GM13976 (cell line): ENCODE measurements at regions not wholly inside any gene's neighbourhood (a gene's known extent, or its start where the extent isn't known, plus 50 kb on each side); places are given as distances from the start of the nearest gene placed in this dataset.

Source experiments
- DNase-seq: peaks from one replicate; pipeline ENCODE4 v3.0.0; 2012; ENCODE audit warnings: low spot score
- in situ Hi-C: fragments of 300-500 bp; cut with MboI; formaldehyde crosslinking; loops from one replicate; pipeline ENCODE4 v1.12.0; 2022; ENCODE audit warnings: low sequenced_read_pairs, mixed read lengths, inconsistent platforms; ENCODE audit not compliant: unreplicated experiment
- TF ChIP-seq, protein P1 (sequence below): IDR thresholded peaks from 2 replicates; pipeline ENCODE4 v1.5.1; 2012; ENCODE audit warnings: borderline replicate concordance, mild to moderate bottlenecking; ENCODE audit not compliant: insufficient read depth; ENCODE audit errors: extremely low read depth, missing control alignments, control extremely low read depth

DNA sequence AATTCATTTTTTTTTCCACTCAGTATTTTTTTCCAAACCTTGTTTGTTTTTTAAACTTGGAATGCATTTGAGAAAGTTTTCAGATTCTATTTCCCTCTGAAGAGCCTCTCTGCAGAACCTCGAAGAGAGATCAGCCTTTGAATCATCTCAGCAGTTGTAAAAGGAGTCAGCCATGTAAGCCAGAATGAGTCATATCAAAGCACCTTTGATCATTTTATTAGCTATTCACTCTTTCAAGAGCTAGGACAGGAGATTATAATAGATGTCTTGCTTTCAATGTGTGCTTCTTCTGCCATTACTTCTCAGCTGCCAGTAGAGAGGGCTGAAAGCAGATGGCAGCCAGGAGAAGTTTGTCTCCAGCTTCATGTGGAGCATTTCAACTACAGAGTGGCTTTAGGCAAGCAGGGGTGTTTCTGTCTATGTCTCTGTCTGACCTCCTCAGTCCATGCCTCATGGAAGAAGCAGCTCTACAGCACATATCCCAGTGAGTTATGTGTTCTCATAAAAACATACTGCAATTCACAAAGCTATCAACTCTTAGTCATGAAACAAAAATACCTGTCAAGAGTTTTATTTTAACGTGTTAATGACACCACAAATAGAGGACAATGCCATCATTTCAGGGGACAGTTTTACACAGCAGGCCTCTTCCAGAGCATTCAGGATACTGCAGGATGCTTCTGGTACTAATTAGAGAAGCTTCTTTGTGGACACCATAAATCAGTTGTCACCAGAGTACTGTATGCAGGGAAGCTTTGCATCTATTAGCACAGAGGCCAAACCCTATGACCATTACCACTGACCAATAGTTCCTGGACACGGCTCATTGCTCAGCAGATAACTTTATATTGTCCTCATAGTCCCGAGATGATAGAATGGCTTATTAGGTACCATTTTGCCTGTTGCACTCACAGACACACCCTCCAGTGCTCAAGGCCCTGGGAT, 94.3 kb downstream of the NHLRC3 start:
- DNase-seq: no peak
- TF ChIP-seq, protein P1, sequence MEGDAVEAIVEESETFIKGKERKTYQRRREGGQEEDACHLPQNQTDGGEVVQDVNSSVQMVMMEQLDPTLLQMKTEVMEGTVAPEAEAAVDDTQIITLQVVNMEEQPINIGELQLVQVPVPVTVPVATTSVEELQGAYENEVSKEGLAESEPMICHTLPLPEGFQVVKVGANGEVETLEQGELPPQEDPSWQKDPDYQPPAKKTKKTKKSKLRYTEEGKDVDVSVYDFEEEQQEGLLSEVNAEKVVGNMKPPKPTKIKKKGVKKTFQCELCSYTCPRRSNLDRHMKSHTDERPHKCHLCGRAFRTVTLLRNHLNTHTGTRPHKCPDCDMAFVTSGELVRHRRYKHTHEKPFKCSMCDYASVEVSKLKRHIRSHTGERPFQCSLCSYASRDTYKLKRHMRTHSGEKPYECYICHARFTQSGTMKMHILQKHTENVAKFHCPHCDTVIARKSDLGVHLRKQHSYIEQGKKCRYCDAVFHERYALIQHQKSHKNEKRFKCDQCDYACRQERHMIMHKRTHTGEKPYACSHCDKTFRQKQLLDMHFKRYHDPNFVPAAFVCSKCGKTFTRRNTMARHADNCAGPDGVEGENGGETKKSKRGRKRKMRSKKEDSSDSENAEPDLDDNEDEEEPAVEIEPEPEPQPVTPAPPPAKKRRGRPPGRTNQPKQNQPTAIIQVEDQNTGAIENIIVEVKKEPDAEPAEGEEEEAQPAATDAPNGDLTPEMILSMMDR: no peak
- in situ Hi-C loops: no loop called here

DNA sequence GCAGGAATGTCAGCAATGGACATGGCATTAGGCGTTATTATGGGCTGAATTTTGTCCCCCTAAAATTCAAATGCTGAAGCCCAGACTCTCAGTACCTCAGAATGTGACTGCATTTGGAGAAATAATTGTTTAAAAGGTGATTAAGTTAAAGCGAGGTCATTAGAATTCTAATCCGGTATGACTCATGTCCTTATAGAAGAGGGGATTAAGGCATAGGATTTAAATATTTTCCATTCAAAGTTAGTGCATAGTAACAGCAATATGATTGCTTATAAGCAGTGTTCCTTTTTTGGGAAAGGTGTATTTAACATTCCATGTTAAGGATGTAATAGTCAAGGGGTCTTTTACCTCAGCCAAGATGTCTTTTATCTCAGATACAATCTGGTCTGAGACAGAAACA, 95.5 kb downstream of the NHLRC3 start:
- in situ Hi-C loops: no loop called here
- DNase-seq: no peak
- TF ChIP-seq, protein P1: no peak

DNA sequence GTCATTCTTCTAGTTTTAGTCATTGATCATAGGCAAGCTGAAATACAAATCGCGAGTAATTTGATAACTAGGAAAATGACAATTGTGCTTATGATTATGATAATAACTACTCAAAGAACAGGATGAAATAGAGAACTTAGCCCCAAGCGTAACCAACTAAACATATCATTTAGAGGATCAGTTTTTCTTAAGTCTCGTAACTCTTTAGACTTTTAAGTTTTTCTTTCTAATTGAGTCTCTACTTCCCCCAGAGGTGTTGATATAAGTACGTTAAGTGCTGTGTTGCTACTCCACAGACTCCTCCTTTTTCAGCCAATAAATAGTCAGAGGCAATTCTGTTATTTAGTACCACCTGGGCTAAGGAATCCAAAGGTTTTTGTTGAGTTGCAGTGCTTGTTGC, 96.3 kb downstream of the NHLRC3 start:
- no peak for DNase-seq
- TF ChIP-seq, protein P1: no peak
- in situ Hi-C loops: no loop called here

DNA sequence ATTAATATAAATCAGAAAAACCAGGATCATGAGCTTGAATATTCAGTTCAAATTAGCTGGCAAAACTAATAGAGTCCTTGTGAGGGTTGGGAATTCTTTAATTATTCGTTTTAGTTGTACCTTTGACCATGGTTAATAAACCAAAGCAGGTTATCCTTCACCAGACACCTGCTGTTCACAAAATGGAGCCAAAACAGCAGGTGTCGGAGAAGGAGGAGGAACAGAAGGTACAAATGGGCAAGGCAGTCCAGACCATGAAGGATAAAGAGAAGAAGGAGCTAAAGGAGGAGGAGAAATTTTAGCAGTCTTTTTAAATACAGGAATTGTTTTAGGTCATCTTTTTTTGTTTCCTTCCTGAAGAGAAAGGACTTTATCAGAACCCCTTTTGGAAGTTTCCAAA, 106.1 kb downstream of the NHLRC3 start:
- TF ChIP-seq, protein P1: no peak
- no peak for DNase-seq
- in situ Hi-C loops: no loop called here

DNA sequence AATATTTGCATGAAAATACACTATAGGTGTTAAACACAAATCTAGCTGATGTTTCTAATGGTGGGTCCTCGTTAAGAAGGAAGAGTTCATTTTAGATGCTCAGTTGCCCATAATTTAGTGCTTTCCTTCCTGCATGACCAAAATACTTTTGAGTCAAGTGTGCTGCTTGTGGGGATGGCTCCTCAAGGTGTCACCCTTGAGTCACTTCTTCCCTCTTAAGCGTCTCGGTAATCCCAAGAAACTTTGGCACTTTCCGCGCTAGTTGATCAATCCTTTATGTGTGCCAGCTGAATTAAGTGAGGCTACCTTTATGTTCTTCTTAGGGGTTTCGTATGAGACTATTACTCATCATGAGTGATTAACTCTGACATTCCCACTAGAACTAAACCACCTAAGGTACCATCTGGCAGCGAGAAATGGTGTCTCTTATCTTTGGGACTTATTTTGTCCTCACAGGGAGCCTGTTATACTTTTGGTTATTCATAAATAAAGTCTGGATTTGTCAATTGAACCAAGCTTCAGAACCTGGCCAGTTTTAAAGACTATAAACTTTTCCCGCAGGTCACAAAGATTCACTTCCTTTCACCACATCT, 106.8 kb downstream of the NHLRC3 start:
- peak; percentile 56 for DNase-seq
- in situ Hi-C loops: no loop called here
- TF ChIP-seq, protein P1: peak; percentile 60

DNA sequence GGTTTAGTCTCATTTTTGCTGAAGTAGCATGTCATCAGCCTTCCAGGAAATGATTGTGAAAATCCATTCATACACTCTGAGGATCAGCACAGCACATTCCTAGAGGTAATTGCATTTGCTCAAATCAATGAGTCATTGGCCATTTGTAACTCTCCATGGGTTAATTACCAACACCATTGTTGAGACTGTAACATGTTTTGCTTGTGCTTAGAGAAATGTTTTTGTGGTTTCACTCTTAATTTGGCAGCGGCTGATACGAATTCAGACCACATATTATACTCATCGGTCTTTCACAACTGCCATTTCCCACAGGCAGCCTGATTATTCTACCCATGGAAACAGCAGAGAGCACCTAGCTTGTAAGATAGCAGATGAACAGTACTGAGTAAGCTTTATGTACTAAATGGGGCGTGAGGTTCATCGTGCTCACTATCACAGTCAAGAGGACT, 110.3 kb downstream of the NHLRC3 start:
- DNase-seq: no peak
- TF ChIP-seq, protein P1: no peak
- in situ Hi-C loops: no loop called here
